HG03097 (cell line): ENCODE measurements at regions not wholly inside any gene's neighbourhood (a gene's known extent, or its start where the extent isn't known, plus 50 kb on each side); places are given as distances from the start of the nearest gene placed in this dataset.
"Not testable (repeated sequence)": the region's sequence is repeated elsewhere in the genome, so short reads cannot be mapped to it uniquely, and the experiment has no call there.

Source experiments
- ATAC-seq: cut with Tn5 transposase; IDR thresholded peaks from one replicate; pipeline ENCODE4 v1.9.1; 2021; ENCODE audit not compliant: unreplicated experiment, low FRiP score

- no peak for ATAC-seq
These were observed 253.0 kb upstream of the ARRDC3 start for GRCh38 chr5:91635950-91636734.

- no peak for ATAC-seq
These were observed 249.8 kb upstream of the ARRDC3 start for GRCh38 chr5:91632871-91633270.

DNA sequence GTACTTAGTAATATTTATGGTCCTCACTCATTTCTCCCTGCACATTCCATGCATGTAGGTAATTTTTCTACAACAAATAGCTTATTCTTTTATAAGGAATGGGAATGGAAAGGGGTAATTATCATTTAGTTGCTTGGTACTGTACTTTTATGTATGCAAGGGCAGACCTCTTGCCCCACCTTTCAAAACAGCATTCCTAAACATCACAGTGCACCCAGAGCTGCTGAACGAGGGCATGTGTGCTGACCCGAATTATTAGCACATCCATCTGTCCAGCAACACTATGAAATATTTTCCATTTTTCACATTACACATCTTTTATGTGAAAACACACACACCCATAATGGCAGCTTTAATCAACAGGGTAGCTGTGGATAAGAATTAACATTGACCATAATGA, 228.6 kb upstream of the ARRDC3 start:
- ATAC-seq: no peak

- no peak for ATAC-seq
These were observed 224.6 kb upstream of the ARRDC3 start for GRCh38 chr5:91607675-91608074.

DNA sequence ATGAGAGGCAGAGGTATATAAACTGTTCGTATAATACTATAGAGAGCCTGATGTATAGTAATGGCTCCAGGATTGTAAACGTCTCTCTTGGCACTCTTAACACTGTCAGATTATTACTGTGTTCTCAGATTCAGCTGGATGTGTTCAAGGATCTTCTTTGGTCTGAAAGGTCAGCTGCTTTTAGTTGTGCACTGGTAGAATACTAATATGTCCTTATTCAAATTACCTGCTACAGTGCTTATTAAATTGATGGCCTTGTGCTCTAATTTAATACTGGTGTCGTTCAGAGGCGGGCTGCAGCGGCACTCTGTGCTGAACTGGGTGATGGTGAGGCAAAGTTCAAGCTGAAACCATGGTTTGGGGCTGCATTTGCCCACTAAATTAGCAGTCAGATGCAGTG, 216.7 kb upstream of the ARRDC3 start:
- no peak for ATAC-seq

DNA sequence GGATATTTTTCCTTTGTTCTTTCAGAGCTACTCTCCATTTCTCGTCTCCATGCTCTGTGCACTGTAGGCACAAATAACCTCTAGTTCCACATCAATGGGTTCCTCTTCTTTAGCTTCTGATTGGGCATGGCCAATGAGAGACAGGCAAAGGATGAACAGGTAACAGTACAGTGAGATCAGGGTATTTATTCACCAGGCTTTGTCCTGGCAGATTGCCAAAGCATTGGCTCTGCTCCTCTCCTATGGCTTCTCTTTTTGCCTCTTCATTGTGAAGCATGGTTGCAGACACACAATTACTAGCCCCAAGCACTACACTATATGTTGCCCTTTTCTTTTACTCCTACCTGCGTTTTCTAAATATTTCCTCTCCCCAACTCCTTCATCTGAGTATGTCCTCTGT, 215.1 kb upstream of the ARRDC3 start:
- ATAC-seq: no peak

DNA sequence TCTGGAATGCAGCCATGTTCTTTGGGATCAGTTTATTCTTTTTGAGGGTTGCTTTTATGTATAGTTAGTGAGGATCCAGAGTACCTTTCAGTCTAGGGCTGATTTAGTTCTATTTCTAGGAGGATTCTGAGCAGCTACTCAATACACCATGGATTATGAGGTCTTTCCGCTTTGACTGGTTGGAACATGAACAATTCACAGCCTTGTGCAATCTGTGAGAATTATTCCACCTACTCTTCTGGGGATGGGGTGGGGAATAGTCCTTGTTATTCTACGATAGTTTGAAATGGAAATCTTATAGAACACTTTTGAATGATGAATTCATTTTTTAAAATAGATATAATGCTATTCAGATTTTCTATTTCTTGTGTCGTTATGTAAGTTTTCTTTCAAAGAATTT, 212.3 kb upstream of the ARRDC3 start:
- ATAC-seq: no peak

GRCh38 chr5:91591076-91591475, 208.0 kb upstream of the ARRDC3 start:
- no peak for ATAC-seq

DNA sequence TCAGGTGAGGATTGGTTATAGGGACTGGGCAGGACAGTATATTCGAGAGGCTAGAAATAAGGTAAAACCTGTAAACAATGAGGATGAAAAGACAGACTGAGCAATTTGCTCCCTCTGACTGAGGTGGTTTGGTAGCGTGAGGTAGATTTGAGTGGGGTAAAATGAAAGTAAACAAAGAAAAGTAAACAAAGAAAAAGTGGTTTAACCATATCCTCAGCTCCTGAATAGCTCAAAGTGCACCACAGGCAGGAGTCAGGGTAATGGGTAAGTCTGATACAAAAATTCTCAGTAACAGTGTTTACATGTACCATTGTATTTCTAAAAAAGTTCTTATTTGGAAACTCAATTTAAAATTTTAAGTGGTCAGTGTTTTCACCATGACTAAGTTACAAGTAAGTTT, 203.1 kb upstream of the ARRDC3 start:
- no peak for ATAC-seq

DNA sequence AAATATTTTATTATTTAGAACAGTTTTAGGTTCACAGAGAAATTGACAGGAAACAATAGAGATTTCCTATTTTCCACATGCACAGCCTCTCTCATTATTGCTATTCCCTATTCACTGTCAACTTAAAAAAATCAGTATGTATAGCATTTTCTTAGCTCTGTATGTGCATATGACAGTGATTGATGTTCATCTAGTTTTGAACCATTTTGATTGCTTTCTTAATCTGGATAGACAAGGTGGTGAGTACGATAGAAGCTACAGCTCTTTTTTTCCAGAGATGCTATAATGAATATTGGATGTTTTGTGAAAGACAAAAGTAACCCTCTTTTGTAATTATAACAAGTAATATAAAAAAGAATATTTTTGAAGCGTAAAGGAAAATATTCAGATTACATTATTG, 201.2 kb upstream of the ARRDC3 start:
- ATAC-seq: no peak

- ATAC-seq: not testable (repeated sequence)
These were observed 182.9 kb upstream of the ARRDC3 start for GRCh38 chr5:91566012-91566411.

GRCh38 chr5:91562922-91563321, 179.8 kb upstream of the ARRDC3 start:
- no peak for ATAC-seq

DNA sequence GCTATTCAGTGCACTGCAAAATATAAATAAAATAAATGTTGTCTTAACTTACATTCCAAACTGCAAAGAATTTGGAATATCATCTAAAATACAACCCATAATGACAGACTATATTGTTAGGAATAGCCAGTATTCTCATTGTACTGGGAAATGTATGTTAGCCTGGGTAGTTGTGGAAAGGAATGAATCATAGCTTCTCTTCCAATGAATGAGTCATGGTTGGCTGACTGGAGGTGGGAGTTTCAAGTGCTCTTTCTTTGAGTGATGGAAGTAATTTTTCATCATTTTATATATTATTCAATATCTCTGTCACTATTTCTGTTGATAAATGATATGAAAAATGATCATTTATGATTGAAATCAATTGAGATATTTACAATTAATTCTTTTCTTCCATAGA, 158.6 kb upstream of the ARRDC3 start:
- no peak for ATAC-seq

DNA sequence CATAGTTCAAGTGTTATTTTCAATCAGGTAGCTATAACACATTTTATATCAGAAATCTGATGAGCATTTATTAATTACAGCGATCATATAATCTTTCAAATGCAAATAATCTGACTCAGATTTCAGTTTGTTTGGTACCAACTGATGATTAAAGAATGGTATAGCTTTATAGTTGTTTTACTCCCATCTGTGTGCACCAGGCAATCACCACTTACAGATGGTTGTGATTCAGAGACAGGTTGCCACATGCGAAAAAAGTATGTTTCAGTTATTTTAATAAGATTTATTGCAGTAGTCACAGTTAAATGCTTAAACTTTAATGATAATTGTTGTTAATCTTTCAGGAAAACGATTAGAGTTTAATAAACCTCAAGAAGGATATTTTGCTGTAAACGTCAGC, 155.1 kb upstream of the ARRDC3 start:
- ATAC-seq: no peak

- ATAC-seq: no peak
These were observed 152.4 kb upstream of the ARRDC3 start for GRCh38 chr5:91535499-91535898.

- ATAC-seq: no peak
These were observed 151.2 kb upstream of the ARRDC3 start for GRCh38 chr5:91534332-91534731.

GRCh38 chr5:91532779-91533178, 149.7 kb upstream of the ARRDC3 start:
- no peak for ATAC-seq

DNA sequence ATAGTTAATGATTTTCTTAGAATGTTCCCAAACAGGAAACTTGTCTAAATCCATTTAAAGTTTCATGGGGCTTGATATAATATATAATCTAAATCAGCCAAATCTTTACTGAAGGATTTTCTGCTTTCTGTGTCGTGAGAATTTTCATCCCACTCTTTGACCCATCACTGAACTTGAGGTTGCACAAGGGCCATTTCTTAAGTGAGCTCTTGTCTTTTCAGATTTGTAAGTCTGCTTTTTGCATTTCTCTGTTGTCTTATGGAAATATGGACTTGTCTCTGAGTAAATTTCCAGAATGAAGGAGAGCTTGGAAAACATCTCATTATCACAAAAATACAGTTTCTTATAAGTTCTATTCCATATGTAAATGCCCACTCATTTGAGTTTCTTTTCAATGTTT, 149.2 kb upstream of the ARRDC3 start:
- no peak for ATAC-seq

- no peak for ATAC-seq
These were observed 145.7 kb upstream of the ARRDC3 start for GRCh38 chr5:91528831-91529230.

GRCh38 chr5:91521785-91522184, 138.7 kb upstream of the ARRDC3 start:
- ATAC-seq: no peak

GRCh38 chr5:91521334-91521733, 138.2 kb upstream of the ARRDC3 start:
- ATAC-seq: no peak

DNA sequence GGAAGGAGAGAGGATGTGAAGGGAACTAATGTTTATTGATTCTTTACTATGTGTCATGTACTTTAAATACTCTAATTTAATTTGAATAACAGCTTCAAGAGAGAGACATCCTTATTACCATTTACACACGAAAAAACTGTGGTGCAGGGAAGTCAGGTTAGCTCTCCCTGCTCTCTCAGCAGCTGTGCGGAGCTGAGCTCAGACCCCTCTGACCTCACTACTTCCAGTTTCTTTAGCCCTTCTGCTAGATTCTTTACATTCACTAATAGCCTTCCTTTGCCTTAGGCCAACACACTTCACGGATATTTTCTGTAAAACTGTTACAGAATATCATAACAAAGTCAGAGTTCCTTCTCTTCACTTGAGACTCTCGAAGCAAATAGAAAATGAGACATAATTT, 131.3 kb upstream of the ARRDC3 start:
- ATAC-seq: no peak

DNA sequence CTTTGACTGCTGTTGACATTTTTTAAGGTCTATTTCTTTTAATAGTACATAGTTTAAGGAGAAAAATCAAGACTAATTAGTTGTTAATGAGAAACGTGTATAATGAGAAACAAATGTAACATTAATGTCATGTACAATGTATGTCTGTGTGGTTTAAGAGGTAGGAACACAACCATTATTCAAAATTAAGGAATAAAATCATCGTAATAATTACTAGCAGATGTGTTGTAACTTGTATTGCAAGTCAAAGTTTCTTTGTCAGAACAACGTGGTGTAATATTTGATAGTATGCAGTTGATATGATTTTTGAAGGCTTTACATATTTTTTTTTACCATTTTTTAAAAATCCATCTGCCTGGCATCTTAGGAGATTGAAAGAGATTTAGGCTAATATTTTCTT, 120.2 kb upstream of the ARRDC3 start:
- ATAC-seq: no peak
